HG03520 (cell line): ENCODE measurements at regions not wholly inside any gene's neighbourhood (a gene's known extent, or its start where the extent isn't known, plus 50 kb on each side); places are given as distances from the start of the nearest gene placed in this dataset.
"Not testable (repeated sequence)": the region's sequence is repeated elsewhere in the genome, so short reads cannot be mapped to it uniquely, and the experiment has no call there.

Experiments used
- ATAC-seq: cut with Tn5 transposase; IDR thresholded peaks from one replicate; pipeline ENCODE4 v1.9.1; 2021; ENCODE audit warnings: mild to moderate bottlenecking, moderate library complexity; ENCODE audit not compliant: unreplicated experiment

- no peak for ATAC-seq
These were observed 89.9 kb upstream of the HAPLN1 start for GRCh38 chr5:83810511-83810910.

- ATAC-seq: no peak
These were observed 82.0 kb upstream of the HAPLN1 start for GRCh38 chr5:83802686-83803085.

- no peak for ATAC-seq
These were observed 79.5 kb upstream of the HAPLN1 start for GRCh38 chr5:83800201-83800600.

GRCh38 chr5:83799020-83799419 is 78.4 kb upstream of the HAPLN1 start:
- not testable (repeated sequence) for ATAC-seq

GRCh38 chr5:83789371-83789770 is 68.7 kb upstream of the HAPLN1 start:
- ATAC-seq: no peak

GRCh38 chr5:83787631-83788030 is 67.0 kb upstream of the HAPLN1 start:
- no peak for ATAC-seq

GRCh38 chr5:83785176-83785668 is 64.6 kb upstream of the HAPLN1 start:
- ATAC-seq: no peak

- no peak for ATAC-seq
These were observed 60.2 kb upstream of the HAPLN1 start for GRCh38 chr5:83780699-83781350.

- no peak for ATAC-seq
These were observed 57.2 kb upstream of the HAPLN1 start for GRCh38 chr5:83777856-83778255.

GRCh38 chr5:83776437-83777031 is 55.9 kb upstream of the HAPLN1 start:
- ATAC-seq: no peak
